OCI-LY7 (cell line): ENCODE measurements at regions not wholly inside any gene's neighbourhood (a gene's known extent, or its start where the extent isn't known, plus 50 kb on each side); places are given as distances from the start of the nearest gene placed in this dataset.

Source experiments
- BruUV-seq: library from RNA; stranded (reverse); fragments of 400-500 nt; replicated peaks from 2 replicates; lab custom pipeline; 2021; lab: Mats Ljungman, UMichigan
- CTCF ChIA-PET: fragments of 300-600 bp; sonication (Branson Sonifier 250); formaldehyde crosslinking; loops from one replicate; lab custom pipeline; 2022; ENCODE audit warnings: antibody characterized with exemption; ENCODE audit not compliant: unreplicated experiment; lab: Charles Lee
- POLR2A ChIA-PET: fragments of 300-600 bp; sonication (Branson Sonifier 250); formaldehyde crosslinking; loops from one replicate; lab custom pipeline; 2022; ENCODE audit warnings: antibody characterized with exemption; lab: Charles Lee
- DNase-seq: peaks from one replicate; pipeline ENCODE4 v3.0.0-alpha.2; 2015; ENCODE audit warnings: low spot score
- H2AFZ ChIP-seq: fragments of 200-600 bp; sonication (generic), shearing (Covaris generic); 2 replicates; pipeline ENCODE4 v1.6.1; 2014; ENCODE audit warnings: mild to moderate bottlenecking, antibody characterized with exemption, low read length, moderate library complexity
- H3K27ac ChIP-seq: fragments of 200-600 bp; sonication (generic); 2 replicates; pipeline ENCODE4 v1.5.1; 2014; ENCODE audit warnings: mixed run types, low read depth, mild to moderate bottlenecking, moderate library complexity, low read length, inconsistent platforms; ENCODE audit not compliant: poor library complexity, severe bottlenecking
- H3K36me3 ChIP-seq: fragments of 200-600 bp; sonication (generic); 2 replicates; pipeline ENCODE4 v1.6.1; 2014; ENCODE audit warnings: mild to moderate bottlenecking, antibody characterized with exemption, low read length, moderate library complexity, mixed read lengths; ENCODE audit not compliant: insufficient read depth
- H3K4me1 ChIP-seq: fragments of 200-600 bp; sonication (generic); 2 replicates; pipeline ENCODE4 v1.5.1; 2014; ENCODE audit warnings: mild to moderate bottlenecking, low read length; ENCODE audit not compliant: insufficient read depth, poor library complexity, severe bottlenecking
- H3K4me2 ChIP-seq: fragments of 200-600 bp; sonication (generic); 2 replicates; pipeline ENCODE4 v1.6.1; 2014; ENCODE audit warnings: mild to moderate bottlenecking, low read length
- H3K4me3 ChIP-seq: fragments of 200-600 bp; sonication (generic); 2 replicates; pipeline ENCODE4 v1.5.1; 2014; ENCODE audit warnings: mild to moderate bottlenecking, low read depth, low read length; ENCODE audit not compliant: poor library complexity, severe bottlenecking
- H3K79me2 ChIP-seq: fragments of 200-600 bp; sonication (generic); 2 replicates; pipeline ENCODE4 v1.6.1; 2016; ENCODE audit warnings: low read depth, mild to moderate bottlenecking, low read length, moderate library complexity, mixed read lengths; ENCODE audit not compliant: insufficient read depth
- H3K9me2 ChIP-seq: fragments of 200-600 bp; sonication (generic); 2 replicates; pipeline ENCODE4 v1.6.1; 2016; ENCODE audit warnings: mild to moderate bottlenecking, low read length, mixed read lengths; ENCODE audit not compliant: insufficient read depth
- H3K9me3 ChIP-seq: fragments of 200-600 bp; sonication (generic); 2 replicates; pipeline ENCODE4 v1.6.1; 2014; ENCODE audit warnings: mild to moderate bottlenecking, mixed run types, low read length, mixed read lengths
- H4K20me1 ChIP-seq: fragments of 200-600 bp; sonication (generic); 2 replicates; pipeline ENCODE4 v1.6.1; 2014; ENCODE audit warnings: mild to moderate bottlenecking, antibody characterized with exemption, low read length, moderate library complexity, mixed read lengths; ENCODE audit not compliant: insufficient read depth
- EZH2phosphoT487 ChIP-seq: fragments of 200-600 bp; sonication (generic); IDR thresholded peaks from 2 replicates; pipeline ENCODE4 v1.6.1; 2018; ENCODE audit warnings: low read depth, borderline replicate concordance, mild to moderate bottlenecking, mixed run types, antibody characterized with exemption, low read length, moderate library complexity, mixed read lengths
- intact Hi-C: fragments of 100-400 bp; cut with micrococcal nuclease; formaldehyde crosslinking; loops from one replicate; pipeline ENCODE4 v1.10.0; 2022; ENCODE audit not compliant: unreplicated experiment
- TF ChIP-seq, protein P1 (sequence below): fragments of 200-600 bp; sonication (generic); conservative IDR thresholded peaks from 2 replicates; pipeline ENCODE4 v1.5.1; 2014; ENCODE audit warnings: mild to moderate bottlenecking, antibody characterized with exemption, low read length, moderate library complexity, mixed read lengths

DNA sequence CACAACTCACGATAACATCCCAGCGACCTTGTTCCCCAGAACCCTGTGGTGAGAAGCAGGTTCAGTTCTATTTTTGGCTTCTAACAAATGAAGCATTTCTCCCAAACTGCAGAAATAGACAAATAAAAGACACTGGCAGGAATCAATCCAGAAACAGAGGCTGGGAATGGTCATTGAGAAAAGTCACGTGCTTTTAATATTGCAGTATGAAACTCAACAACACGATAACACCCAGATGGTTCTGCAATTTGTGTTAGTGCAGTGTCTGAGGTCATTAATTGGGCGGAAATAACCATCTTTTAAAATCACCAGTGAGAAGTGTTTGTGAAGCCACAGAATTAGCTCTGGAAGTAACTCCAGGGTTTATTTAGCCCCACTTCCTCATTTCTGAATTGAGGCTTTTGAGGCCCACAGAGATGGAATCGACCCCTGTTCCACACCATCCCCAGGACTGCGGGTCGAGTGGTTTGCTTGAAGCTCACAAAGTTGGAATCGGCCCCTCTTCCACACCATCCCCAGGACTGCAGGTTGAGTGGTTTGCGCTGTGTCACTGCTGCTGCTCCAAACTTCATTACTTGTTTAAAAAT is 164.7 kb upstream of the IRX4 start:
- H3K4me1 ChIP-seq: no peaks in the 10 kb centered on the region
- TF ChIP-seq EZH2phosphoT487: no peak
- TF ChIP-seq, protein P1, sequence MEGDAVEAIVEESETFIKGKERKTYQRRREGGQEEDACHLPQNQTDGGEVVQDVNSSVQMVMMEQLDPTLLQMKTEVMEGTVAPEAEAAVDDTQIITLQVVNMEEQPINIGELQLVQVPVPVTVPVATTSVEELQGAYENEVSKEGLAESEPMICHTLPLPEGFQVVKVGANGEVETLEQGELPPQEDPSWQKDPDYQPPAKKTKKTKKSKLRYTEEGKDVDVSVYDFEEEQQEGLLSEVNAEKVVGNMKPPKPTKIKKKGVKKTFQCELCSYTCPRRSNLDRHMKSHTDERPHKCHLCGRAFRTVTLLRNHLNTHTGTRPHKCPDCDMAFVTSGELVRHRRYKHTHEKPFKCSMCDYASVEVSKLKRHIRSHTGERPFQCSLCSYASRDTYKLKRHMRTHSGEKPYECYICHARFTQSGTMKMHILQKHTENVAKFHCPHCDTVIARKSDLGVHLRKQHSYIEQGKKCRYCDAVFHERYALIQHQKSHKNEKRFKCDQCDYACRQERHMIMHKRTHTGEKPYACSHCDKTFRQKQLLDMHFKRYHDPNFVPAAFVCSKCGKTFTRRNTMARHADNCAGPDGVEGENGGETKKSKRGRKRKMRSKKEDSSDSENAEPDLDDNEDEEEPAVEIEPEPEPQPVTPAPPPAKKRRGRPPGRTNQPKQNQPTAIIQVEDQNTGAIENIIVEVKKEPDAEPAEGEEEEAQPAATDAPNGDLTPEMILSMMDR: no peak
- no peaks in the 10 kb centered on the region; the same call in 1 of the 2 replicates for H4K20me1 ChIP-seq
- H3K9me2 ChIP-seq: no peaks in the 10 kb centered on the region
- intact Hi-C loops: no loop called here
- H3K4me3 ChIP-seq: no peak overlapping the region
- no peak overlapping the region for H2AFZ ChIP-seq
- H3K4me2 ChIP-seq: no peak overlapping the region
- BruUV-seq: no TSS peak
- H3K36me3 ChIP-seq: no peaks in the 10 kb centered on the region
- no peaks in the 10 kb centered on the region for H3K79me2 ChIP-seq
- H3K27ac ChIP-seq: no peak overlapping the region
- no peak for DNase-seq
- no peaks in the 10 kb centered on the region for H3K9me3 ChIP-seq
- CTCF ChIA-PET: no interaction called here
- POLR2A ChIA-PET: no interaction called here

DNA sequence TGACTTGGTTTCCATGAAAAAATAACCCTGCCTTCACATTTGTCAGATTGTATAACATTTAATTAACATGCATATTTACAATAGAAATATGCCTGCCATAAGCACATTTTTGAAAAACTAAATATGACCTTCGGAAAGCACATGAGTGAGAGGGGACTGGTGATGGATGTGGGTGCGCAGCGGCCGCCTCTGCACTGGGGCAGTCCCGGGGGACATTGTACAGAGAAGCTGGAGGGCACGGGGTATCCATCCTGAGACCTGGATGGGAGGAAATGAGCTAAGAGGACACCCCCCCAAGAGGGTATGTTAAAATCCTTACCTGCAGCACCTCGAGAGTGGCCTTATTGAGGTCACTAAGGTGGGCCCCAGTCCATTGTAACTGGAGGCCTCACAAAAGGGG is 161.3 kb upstream of the IRX4 start:
- DNase-seq: no peak
- ChIA-PET CTCF (no interaction called here), POLR2A (no interaction called here)
- no peak overlapping the region for H2AFZ ChIP-seq
- TF ChIP-seq, protein P1: no peak
- no peak for TF ChIP-seq EZH2phosphoT487
- no peaks in the 10 kb centered on the region for H3K4me1 ChIP-seq
- no peaks in the 10 kb centered on the region for H3K9me3 ChIP-seq
- no peaks in the 10 kb centered on the region for H3K79me2 ChIP-seq
- BruUV-seq: no TSS peak
- H3K27ac ChIP-seq: no peak overlapping the region
- H3K4me2 ChIP-seq: no peak overlapping the region
- H3K36me3 ChIP-seq: no peaks in the 10 kb centered on the region
- H3K9me2 ChIP-seq: no peaks in the 10 kb centered on the region
- no peak overlapping the region for H3K4me3 ChIP-seq
- H4K20me1 ChIP-seq: no peaks in the 10 kb centered on the region; the same call in 1 of the 2 replicates
- intact Hi-C loops: no loop called here

DNA sequence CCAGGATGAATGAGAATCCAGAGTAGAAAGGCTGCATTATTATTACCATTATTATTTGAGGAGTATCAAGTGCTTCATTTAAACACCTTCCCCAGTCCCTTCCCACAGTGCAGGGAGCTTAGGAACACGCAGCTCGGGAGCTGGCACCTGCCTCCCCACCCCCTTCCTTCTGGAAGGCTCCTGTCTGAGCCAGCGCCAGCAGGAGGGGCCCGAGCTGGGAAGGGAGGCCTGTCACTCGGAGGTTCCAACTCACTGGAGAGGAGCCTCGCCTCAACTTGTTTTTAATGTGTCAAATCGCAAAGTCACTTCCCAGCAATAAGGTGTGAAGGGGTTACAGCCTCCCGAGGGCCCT is 156.4 kb upstream of the IRX4 start:
- Histone ChIP-seq H2AFZ (no peak overlapping the region), H3K9me3 (no peaks in the 10 kb centered on the region), H3K4me3 (no peak overlapping the region), H3K4me2 (no peak overlapping the region), H3K36me3 (no peaks in the 10 kb centered on the region), H3K27ac (no peak overlapping the region), H3K4me1 (no peaks in the 10 kb centered on the region), H3K79me2 (no peaks in the 10 kb centered on the region), H4K20me1 (no peaks in the 10 kb centered on the region), H3K9me2 (no peaks in the 10 kb centered on the region)
- intact Hi-C loops: loop anchor here (2.0 to 5.0 kb wide), 2 partner anchors 113 to 274 kb away; no protein-coding TSS in a partner anchor
- CTCF ChIA-PET: interaction anchor here (0.6 kb wide), 1 partner anchor 1364 kb away, joined by 3 read pairs; no protein-coding TSS in a partner anchor
- POLR2A ChIA-PET: no interaction called here
- DNase-seq: no peak
- BruUV-seq: no TSS peak
- no peak for TF ChIP-seq EZH2phosphoT487
- TF ChIP-seq, protein P1: no peak
